ENCODE measurements at regions not wholly inside any gene's neighbourhood (a gene's known extent, or its start where the extent isn't known, plus 50 kb on each side); places are given as distances from the start of the nearest gene placed in this dataset.

- no peak for TF ChIP-seq RBM39 (IDR thresholded peaks at IDR 0.05; ENCODE audit: low read depth, low read length, poor library complexity, severe bottlenecking)
These were observed 110.4 kb downstream of the SLC30A10 start (continued) for GRCh38 chr1:219817914-219818313.

DNA sequence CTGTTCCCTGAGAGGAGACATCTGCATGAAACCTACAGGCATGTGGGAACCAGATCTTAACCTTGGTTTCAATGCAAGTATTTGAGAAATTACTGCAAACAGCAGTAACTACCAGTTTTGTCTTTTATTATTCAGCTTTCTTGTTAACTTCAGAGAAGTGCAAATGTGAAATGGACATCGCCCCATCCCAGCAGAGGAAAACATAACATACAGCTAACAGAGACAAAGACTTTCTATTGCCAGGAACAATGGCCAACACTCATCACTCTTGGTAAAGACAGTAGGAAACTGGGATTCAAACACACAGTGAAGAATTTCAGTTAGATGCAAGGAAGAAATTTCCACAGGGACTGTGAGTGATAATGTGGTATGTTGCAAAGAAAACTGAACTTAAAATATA is 115.1 kb downstream of the SLC30A10 start:
- CTCF ChIA-PET (ENCODE audit: low intra/inter-chr PET ratio, low total read pairs), result interaction anchor here (1.1 to 1.8 kb wide), 2 partner anchors 1474 to 1483 kb away, joined by 3 to 8 read pairs; no protein-coding TSS in a partner anchor
- no TSS peak for BruUV-seq (replicated peaks)
- in situ Hi-C loops (cut with HindIII; ENCODE audit: extremely low pct_ligation_motif_present, low pct_unique_long_range_greater_than_20kb), result loop anchor here (10.0 kb wide), 1 partner anchor 1468 kb away; the partner anchor contains the start of gene TGFB2
- H3K9me3 ChIP-seq (ENCODE audit: low read length), result no peaks in the 10 kb centered on the region
- no peaks in the 10 kb centered on the region for H3K36me3 ChIP-seq (replicated peaks in 1 of 2; ENCODE audit: control insufficient read depth in 1 of 2, insufficient read depth in 2 of 2, low read length in 2 of 2)
- TF ChIP-seq THAP11 (CRISPR knock-in tag; IDR thresholded peaks at IDR 0.05), result no peak
- no peak for TF ChIP-seq ZNF737 (CRISPR knock-in tag; IDR thresholded peaks at IDR 0.05; ENCODE audit: borderline replicate concordance)
- TF ChIP-seq SATB2 (CRISPR knock-in tag; IDR thresholded peaks at IDR 0.05), result no peak
- no peak for TF ChIP-seq ZNF589 (CRISPR knock-in tag; conservative IDR thresholded peaks at IDR 0.05)
- no peak for ATAC-seq
- H3K27ac ChIP-seq (ENCODE audit: extremely low read length, insufficient read depth, low read length), result no peak overlapping the region
- no peak overlapping the region for H3K4me3 ChIP-seq (replicated peaks in 1 of 3; ENCODE audit: insufficient read depth in 1 of 3, low read depth in 2 of 3, low read length in 3 of 3)
- H3K9ac ChIP-seq (ENCODE audit: insufficient read depth, low read depth, low read length), result no peak overlapping the region
- peaks cover 5% of the 10 kb centered on the region; the same call in 1 of the 2 replicates for H3K4me1 ChIP-seq (ENCODE audit: insufficient read depth, low read length)
- no peak overlapping the region for H3K4me2 ChIP-seq (ENCODE audit: low read depth, low read length)
- no peak for DNase-seq (ENCODE audit: low spot score)
- no peaks in the 10 kb centered on the region for H4K20me1 ChIP-seq (ENCODE audit: insufficient read depth, low read length)
- no peak overlapping the region for H2AFZ ChIP-seq (ENCODE audit: low read length)
- no peak for FAIRE-seq
- POLR2A ChIA-PET, result interaction anchor here (0.8 kb wide), 1 partner anchor 427 kb away, joined by 3 read pairs; no protein-coding TSS in a partner anchor
- H3K27me3 ChIP-seq (ENCODE audit: control insufficient read depth in 1 of 2, insufficient read depth in 2 of 2, low read length in 2 of 2), result peaks cover 1 to 5% of the 10 kb centered on the region in 2 experiments; a peak in 2 of 5 replicates
- WGBS (ENCODE audit: low lambda C conversion rate), result 0% methylated on average over 1 of the region's 1 CpG
- intact Hi-C loops (cut with micrococcal nuclease; ENCODE audit: unreplicated experiment), result loop anchor here (2.0 to 10.0 kb wide), 4 partner anchors 148 to 1474 kb away; no protein-coding TSS in a partner anchor
- no peaks in the 10 kb centered on the region for H3K79me2 ChIP-seq (ENCODE audit: insufficient read depth, low read length)

Measured in HepG2 (cell line).